SHP77 treated with DMSO at 0.1 percent for 48 hours (cell line): ENCODE measurements at regions not wholly inside any gene's neighbourhood (a gene's known extent, or its start where the extent isn't known, plus 50 kb on each side); places are given as distances from the start of the nearest gene placed in this dataset.
"Not testable (repeated sequence)": the region's sequence is repeated elsewhere in the genome, so short reads cannot be mapped to it uniquely, and the experiment has no call there.

Experiments
- DNase-seq: peaks from one replicate; lab custom pipeline; 2025; lab: John Stamatoyannopoulos, UW

DNA sequence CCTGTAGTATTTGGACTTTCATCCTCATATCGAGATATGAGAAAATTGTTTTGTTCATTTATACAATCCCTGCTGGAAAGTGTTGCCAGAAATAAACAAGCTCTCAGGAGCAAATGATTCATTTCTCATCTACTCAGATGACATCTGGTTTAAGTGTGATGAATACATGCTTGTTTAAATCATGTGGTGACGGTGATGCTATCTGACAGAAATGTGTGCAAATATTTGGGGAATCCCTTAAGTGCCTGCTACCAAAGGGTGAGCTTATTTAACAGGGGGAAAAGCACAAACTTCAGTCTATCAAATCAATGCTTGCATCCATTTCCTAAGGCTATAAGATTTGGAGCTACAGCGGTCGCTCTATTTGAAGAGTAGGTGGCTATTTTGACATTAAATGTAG is 368.3 kb upstream of the SASH1 start:
- DNase-seq, result no peak

DNA sequence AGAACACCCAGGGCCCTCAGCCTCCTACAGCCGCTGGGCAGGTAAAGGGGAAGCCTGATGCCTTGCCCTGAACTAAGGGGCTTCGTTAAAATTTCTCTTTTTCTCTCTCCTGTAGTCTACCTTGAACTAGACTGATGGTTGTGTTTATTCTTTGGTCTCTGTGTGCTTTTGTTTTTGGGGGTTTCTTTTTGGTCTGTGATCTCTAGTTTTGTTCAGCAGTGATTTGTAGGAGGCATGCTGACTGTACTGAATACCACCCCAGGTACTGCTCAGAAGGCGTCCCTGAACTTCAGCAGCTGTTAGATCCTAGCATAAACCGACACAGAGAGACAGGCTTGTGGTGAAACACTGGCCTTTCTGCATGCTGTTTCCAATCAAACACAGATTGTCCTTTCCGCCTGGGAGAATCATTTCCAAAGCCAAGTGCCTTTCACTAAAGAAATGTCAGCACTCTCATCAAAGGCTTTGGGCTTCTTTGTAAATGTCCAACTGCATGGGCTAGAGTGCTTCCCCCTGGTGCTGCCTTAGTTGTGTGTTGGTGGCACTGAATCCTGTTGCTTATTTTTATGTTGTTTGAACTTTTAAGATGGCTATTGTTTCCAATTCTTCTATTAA is 364.7 kb upstream of the SASH1 start:
- no peak for DNase-seq

DNA sequence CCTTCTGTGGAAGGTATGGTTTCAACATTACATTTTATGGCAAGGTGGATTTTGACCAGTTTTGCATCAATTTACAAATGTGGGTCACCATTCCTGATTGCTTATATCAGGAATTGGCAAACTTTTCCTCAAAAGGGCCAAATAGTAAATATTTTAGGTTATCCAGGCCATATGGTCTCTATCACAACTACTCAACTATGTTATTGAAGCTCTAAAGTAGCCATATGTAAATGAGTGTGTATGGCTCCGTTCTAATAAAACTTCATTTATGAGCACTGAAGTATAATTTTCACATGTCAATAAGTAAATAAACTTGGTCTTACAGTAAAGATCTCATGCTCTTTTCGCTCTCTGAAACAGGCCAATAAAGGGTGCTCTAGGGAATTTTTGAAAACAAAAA is 362.7 kb upstream of the SASH1 start:
- DNase-seq, result no peak

DNA sequence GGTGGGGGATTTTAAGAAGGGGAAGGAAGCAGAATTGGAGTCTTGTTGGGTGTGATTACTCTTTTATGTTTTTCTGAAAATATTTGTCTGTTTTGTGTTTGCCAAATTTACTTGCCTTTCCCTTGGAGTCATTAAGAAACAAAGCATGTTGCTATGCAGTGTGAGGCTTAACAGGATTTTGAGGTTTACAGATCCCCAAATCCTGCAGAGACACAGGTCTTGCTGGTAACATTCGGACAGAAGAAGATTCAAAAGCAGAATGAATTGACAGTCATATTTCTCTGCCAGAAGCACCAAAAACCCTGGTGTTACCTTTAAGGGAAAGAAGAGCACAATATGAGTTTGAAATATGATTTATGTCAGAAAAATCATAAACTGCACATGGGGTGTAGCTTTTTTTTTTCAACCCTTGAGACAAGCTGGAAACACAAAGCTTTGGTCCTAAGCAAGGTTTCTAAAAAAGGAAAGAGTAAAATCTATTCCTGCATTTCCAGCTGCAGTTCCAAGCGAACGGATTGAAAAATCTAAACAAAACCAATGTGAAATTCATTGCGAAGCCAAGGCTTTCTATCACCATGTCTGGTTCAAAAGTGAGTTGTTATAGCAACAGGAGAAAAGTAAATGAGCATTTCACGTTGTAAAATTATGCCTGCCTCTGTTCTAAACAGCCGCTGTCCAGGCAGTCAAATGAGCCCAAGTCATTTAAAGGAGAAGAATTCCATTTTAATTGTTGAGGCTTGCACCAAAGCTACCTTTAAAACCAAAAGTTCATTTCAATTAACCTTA is 358.9 kb upstream of the SASH1 start:
- no peak for DNase-seq

DNA sequence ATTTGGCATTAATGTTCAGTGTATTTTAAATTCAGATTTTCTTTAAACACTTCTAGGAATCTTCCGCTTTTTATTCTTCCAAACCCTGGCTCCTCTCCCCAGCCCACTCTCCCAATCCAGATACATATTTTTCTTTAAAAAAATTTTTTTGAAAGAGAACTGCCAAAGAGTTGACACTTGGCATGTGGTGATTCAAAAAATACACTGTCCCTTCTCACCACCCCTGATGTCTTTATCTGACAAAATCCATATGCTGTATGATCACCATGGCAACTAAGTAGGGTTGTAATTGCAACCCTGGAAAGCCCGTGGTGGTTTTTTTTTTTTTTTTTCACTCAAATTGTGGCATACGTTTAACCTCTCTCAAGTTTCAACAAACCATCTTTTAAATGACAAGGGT is 355.8 kb upstream of the SASH1 start:
- no peak for DNase-seq

DNA sequence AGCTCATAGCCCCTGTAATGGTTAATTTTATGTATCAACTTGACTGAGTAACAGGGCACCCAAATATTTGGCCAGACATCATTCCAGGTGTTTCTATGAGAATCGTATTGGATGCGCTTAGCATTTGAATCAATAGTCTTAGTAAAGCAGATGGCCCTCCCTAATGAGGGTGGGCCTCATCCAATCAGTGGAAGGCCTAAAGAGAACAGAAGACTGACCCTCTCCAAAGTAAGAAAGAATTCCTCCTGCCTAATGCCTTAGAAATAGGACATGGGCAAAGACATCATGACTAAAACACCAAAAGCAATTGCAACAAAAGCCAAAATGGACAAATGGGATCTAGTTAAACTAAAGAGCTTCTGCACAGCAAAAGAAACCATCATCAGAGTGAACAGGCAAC is 352.5 kb upstream of the SASH1 start:
- DNase-seq, result no peak

DNA sequence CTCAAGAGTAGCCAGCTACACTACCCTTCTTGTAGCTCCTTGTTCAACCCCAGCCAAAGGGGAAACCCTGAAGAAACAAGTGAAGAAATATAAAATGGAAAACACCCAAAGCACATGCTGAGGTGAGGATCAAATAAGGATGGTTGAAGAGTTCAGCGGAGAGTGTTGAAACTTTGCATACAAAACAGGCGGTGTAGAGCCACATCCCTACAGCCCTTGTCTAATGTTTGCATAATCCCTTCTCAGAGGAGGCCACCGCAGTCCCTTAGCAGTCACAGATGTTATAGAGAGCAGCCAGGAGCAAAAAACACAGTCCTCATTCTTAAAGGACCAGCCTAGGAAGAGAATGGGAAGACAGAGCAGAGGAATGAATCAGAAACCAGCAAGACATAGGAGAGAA is 350.7 kb upstream of the SASH1 start:
- no peak for DNase-seq

DNA sequence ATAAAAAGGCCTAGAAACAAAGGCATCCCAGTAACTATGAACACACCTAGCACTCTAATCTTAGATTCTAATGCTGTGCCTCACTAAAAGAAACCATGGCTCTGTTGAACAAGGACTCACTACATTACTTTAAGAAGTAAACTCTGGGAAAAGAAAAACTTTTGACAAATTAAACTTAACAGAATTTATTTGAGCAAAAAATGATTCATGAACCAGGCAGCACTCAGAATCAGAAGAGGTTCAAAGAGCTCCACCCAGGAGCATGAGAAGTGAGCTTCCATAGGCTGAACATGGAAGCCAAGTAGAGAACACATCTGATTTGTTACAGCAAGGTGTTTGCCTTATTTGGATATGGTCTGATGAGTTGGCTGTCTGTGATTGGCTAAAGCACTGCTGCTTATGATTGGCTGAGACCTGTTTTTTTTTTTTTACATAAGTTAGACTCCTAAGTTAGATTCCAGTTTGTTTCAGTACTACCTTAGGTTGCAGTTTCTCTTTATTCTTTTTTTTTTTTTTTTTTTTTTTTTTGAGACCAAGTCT is 343.6 kb upstream of the SASH1 start:
- DNase-seq, result no peak

DNA sequence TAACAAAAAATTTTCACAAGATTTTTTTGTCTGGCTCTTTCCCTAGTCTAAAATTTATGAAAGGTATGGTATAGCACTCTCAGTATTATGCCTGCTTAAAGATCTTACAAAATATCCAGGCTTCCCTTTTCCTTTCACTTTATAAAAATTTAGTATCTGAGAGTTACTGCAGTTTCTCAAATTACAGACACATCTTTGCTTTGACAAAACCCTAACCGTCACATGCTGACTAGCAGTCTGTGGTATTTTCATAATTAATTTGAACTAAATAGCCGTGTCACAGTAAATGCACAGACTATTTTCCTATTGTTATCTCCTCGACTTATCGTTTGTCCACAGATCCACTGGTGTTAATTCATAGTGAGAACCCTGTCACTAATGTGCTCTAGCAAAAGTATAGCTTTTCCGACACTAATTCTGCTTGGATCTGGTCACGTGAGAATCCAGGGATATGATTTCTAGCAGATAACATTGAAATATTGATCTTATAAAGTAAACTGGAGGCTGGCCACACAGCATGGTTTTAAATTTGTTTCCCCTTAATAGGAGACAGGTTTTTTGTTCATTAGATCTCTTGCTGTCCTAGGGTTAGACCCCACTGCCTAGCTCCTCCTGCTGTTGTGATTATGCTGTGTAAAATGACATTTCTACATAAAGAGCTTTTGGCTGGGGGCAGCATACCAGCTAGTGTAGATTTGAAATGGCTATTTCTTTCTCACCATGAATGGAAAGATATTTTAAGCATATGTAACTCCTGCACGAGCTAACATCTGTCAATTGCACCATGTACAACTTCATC is 340.6 kb upstream of the SASH1 start:
- DNase-seq, result no peak

DNA sequence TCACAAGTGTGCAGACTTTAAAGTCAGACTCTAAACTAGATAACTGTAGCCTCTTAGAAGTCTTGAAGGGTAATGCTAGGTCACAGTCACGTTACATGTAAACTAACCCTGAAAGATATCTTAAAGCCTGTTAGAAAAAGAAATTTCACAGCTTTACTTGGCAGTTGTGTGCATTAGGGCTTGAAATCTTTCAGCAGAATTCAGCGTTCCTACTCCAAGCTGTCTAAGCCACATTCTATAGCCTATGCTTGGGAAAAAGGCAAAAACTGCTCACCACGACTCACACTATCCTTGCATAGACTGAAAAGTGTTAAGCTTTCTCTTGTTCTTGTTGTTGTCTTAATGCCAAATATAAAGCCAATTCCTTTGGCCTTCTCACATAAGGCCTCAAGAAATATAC is 338.0 kb upstream of the SASH1 start:
- no peak for DNase-seq

DNA sequence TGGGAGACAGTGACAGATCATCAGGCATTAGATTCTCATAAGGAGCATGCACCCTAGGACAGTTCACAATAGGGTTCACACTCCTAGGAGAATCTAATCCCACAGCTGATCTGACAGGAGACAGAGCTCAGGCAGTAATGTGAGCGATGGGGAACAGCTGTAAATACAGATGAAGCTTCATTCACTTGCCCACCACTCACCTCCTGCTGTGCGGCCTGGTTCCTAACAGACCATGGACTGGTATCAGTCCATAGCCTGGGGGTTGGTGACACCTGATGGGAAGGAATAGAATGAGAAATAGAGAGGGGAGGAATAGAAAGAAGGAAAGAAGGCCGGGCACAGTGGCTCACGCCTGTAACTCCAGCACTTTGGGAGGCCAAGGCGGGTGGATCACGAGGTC is 336.8 kb upstream of the SASH1 start:
- DNase-seq, result no peak

DNA sequence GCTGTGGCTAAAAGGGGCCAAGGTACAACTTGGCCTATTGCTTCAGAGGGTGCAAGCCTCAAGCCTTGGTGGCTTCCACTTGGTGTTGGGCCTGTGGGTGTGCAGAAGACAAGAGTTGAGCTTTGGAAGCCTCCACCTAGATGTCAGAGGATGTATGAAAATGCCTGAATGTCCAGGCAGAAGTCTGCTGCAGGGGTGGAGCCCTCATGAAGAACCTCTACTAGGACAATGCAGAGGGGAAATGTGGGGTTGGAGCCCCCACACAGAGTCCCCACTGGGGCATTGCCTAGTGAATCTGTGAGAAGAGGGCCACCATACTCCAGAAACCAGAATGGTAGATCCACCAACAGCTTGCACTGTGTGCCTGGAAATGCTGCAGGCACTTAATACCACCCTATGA is 332.1 kb upstream of the SASH1 start:
- not testable (repeated sequence) for DNase-seq

DNA sequence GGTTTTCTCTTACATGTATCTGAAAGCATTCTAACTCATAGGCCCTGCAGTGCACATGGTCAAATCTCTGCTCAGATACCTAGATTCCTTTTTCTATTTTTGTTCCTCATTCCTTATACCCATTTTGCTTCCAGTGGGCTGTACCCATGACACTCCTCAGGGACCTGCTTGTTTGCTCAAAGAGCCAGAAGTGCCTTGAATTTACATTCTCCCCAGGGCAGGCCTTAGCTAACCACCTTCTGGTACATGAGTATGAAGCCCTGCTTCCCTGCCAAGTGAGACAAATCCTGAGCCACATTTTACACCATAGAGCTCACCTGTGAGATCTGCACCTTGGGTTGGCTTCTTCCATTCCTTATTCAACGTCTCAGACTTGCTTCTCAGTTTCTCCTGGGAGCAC is 326.6 kb upstream of the SASH1 start:
- DNase-seq, result no peak

DNA sequence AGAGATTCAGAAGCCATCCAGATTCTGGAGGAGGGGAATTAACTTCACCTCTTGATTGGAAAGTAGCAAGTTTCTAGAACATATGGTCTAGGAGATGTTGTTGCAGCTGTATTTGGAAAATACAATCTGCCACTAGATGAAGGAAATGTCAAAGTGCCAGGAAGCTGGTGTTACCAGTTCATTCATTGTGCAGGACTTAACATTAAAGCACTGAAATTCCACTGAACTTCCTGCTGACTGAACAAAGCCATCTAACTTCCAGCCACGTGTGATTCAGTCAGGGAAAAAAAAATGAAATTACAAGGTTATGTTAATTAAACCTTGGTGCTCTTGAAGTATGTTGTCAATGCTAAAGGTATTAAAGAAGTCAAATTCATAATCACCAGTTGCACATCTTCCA is 321.5 kb upstream of the SASH1 start:
- DNase-seq, result no peak

DNA sequence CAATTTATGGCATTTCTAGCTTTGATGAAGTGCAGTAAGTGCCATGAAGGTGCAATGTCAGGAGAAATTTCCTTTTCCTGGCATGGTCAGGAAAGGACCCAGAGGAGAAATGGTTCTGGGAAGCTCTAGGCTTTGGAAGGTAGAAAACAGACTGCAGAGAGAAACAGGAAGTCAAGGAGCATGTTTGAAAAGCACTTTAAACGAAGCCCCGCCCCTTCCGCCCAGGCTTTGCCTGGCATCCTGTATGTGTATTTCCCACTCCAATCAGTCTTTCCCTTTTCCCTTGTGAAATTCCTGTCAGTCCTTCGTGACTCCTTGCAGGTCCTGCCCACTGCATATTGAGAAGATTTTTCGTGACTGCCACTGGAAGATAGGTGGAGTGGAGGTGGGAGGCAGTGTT is 320.9 kb upstream of the SASH1 start:
- no peak for DNase-seq

DNA sequence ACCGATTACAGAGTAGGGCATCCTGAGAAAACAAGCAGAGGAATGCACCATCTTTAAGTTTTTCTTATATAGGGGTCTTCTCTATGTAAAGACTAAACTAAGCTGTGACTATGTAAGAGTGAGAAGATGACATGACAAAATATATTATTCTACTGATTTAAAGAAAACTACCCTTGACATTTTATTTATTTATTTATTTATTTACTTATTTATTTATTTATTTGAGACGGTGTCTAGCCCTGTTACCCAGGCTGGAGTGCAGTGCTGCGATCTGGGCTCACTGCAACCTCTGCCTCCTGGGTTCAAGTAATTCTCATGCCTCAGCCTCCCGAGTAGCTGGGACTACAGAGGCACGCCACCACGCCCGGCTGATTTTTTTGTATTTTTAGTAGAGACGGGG is 320.4 kb upstream of the SASH1 start:
- not testable (repeated sequence) for DNase-seq

DNA sequence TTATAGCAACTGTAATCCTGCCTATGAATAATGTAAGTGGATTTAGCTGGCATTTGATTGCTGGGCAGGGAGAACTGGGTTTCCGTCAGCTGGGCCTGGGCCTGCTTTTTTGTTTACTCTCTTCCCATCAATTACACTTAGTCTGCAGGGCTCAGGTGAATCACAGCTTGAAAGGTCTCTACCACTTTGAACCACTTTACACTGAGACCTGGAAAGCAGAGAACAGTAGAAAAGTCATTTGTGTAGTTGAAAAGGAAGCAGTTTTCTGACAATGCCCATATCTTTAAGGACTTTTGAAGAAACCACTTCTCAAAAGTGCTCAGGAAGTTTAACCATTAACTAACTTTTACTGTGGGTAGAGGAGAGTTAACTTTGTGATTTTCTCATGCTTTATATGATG is 315.4 kb upstream of the SASH1 start:
- no peak for DNase-seq

DNA sequence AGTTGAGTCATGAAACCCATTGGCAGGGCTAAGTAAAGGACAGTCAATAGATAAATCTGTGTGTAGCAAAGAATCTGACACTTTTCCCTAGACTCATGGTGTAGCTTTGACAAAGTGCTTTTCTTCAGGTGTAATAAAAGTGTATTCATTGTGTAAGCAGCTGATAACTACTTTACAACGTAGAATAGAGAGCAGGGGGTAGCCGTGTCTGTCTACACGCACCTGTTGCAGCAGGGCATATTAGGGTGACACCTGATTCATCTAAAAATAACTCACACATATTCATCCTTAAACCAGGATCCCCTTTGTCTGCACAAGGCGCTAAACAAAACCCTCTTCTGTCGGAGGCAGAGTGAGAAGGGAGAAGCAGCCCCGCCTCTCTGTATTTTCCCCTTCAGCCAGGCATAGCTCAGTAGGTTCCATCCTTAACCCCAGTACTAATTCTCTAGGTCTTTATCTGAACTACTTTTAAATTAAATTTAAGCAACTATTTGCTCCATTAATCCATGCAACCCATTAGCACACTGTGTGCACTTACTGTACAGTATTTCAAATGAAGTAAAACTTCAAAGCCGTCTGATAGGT is 306.7 kb upstream of the SASH1 start:
- DNase-seq, result no peak

DNA sequence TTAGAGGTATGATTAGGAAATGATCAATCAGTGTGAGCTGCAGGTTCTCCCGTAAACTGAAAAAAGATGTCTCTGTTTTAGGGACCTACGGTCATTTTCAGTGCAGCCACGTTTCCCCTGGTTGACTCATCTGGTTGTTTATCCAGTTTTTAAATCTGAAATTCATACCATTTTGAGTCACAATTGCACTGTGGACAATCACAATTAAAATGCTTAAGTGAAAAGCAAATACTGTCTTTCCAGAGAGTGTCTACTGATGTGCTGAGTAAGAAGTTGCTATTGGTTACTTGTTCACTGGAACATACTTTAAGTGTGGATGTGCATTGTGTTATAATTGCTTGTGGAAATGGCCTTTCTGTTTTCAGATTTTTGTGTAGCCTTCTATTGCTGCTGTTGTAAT is 305.1 kb upstream of the SASH1 start:
- no peak for DNase-seq

DNA sequence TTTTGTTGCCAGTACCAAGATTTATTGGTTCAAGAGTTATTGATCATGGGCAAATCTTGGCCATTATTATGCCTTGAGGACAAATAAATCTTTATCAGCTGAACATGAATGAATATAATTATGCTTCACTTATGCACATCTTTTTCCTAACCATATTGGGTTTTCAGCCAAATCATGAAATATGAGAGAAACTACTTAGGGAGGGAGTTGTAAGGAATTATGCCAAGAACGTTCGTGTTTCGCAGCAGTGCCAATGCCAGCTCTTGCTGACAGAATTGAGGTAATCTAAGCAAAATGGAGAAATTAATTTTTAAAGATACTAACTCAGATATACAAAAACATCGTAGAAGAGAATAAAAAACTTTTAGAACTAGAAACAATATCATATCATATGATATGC is 301.1 kb upstream of the SASH1 start:
- DNase-seq, result no peak

DNA sequence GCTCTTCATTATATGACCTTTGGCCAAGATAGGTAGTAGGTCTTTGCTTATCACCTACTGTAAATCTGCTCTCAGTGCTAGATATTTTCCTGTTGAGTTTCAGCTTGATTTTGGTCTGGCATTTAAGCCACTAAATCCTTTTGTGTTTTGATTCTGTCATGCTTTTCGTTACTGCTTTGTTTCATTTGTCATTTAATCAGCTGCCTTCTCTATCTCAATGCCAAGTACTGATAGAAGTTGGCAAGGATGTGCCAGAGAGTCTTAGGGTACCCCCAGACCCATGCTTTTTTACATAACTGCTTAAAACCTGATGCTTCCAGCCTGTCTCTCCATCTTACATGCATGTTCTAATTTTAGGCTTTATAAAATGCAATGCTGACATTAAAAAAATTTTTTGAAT is 300.1 kb upstream of the SASH1 start:
- no peak for DNase-seq

DNA sequence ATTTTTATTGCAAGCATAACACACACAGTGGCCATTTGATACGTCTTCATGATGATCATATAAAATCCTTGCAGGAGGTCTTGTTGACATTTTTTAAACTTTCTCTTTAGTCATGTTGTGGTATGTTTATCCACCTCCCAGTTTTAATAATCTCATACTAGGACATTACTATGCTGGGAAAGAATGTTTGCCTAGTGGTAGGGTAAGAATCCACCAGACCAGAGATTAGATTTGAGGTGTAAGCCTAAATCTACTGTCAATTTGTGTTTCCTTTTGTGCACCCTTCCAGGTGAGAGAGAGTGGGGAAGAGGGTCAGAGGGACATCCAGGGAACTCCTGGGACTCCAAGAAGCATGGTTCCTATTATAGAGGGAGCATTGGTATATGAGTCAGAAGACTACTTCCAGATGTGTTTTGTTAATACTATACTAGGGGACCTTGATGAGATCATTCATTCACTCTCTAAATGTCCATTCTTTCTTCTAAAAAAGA is 298.3 kb upstream of the SASH1 start:
- no peak for DNase-seq
